Hematopoietic multipotent progenitor cell treated with erythropoietin and hydrocortisone succinate and interleukin-3 and kit ligand, for 17 days (in vitro differentiated cells): ENCODE measurements at regions not wholly inside any gene's neighbourhood (a gene's known extent, or its start where the extent isn't known, plus 50 kb on each side); places are given as distances from the start of the nearest gene placed in this dataset.

ENCODE experiments used
- DNase-seq: peaks from one replicate; pipeline ENCODE4 v3.0.0-alpha.2; 2015; ENCODE audit warnings: low spot score

DNA sequence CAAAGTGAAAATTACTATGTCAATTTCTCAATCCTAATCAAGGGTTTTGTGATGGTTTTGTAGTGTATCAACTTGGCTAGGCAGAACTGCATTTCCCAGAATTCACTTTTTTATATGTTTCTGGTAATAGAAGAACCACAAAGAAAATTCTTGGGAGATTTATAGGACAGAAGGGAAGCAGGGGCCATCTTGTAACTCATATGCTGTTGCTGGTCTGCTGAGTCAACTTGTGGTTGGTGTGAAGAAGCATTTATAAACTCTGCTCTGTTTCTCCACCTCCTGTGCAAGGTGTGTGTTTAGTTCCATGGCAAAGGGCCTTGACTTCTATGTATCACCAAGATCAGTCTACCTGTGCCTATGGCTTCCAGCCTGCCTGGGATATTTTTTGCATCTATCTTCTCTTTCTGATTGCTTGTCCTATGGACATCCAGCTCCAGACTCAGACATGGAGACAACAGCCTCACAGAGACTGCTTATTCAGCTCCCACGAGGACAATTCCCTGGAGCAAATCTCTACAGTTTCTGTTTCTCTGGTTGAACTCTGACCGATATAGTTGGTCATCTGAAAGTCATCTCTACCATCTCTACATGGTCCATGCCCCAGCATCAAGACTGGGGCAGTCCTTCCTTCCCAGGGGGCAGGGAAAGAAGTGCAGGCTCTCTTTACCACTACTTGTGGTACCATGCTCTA lies 364.3 kb upstream of the DDHD1 start:
- DNase-seq: no peak

DNA sequence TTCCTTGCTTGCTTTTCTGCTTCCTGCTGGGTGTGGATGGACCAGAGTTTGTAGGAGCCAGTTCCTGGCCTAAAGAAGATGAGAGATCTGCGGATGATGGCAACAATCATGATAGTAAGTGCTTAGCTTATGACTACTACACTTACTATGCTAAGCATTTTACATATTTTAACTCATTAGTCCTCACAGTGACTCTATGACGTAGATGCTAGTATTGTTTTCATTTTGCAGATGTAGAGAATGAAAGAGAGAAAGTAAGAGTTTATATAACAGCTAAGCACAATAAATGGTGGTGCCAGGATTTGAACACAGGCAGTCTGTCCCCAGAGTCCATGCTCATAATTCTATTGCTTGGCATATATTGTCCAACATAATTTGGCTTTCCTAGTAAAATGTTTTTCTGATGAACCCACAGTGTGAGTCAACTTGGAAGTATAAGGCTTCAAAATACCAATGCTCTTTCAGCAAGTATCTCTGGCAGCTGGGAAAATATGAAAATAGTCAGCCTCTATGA lies 363.2 kb upstream of the DDHD1 start:
- no peak for DNase-seq

DNA sequence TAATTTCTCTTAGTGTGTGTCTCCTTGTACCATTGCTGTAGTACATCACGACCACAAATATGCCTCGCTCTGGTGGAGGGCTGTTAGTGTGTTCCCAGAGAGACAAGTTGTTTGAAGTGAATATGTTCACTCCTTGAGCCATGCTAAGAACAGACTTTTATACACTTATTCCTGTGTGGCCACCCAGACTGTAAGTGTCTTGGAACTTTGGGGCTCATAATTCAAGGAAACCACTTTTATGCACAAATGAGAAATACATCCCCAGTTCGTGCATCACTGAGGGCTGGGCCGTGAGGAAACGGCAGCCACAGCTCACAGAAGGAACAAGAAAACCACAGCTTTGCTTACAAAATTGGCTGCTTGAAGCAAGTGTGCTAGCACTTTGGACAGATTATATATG lies 362.2 kb upstream of the DDHD1 start:
- DNase-seq: no peak

DNA sequence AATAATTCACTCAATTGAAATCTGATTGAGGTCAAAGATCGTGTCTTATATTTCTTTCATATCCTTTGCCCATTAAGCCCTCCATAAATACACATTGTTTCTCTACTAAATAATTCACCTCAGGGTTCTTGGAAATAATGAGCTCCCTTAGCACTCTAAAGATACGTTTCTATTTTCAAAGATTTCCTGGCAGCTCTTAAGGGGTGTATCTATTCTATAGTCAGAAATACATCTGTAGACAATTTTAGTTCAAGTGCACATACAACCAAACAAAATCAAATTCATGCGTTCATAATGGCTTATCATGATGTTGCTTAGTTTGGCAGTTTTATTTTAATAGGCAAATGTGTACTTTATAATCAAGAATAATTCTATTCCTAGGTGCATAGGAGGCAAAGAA lies 361.1 kb upstream of the DDHD1 start:
- DNase-seq: no peak

DNA sequence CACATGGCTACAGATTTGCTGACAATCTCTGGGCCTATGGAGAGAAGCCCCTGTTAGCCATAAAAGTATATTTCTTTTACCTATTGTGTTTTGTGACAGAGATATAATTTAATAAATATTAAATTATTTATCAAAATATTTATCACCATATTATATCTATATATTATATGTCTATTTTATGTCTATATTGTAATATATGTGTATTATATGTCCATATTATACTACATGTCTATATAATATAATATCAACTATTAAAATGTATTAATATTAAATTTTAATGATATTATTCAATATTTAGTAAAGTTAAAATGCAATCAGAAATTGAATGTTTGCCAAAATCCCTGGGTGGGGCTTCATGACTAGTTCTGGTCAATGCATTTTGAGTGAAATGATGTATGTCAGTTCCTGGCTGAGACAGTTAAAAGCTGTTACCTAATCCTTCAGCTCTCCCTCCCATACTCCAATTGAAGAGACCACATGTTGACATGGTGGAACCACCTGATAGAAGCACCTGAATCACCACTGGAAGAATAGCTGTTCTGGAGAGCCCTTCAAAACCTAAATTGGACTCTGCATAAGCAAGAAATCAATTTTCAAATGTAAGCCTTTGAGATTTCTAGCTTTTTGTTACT lies 357.3 kb upstream of the DDHD1 start:
- DNase-seq: no peak

DNA sequence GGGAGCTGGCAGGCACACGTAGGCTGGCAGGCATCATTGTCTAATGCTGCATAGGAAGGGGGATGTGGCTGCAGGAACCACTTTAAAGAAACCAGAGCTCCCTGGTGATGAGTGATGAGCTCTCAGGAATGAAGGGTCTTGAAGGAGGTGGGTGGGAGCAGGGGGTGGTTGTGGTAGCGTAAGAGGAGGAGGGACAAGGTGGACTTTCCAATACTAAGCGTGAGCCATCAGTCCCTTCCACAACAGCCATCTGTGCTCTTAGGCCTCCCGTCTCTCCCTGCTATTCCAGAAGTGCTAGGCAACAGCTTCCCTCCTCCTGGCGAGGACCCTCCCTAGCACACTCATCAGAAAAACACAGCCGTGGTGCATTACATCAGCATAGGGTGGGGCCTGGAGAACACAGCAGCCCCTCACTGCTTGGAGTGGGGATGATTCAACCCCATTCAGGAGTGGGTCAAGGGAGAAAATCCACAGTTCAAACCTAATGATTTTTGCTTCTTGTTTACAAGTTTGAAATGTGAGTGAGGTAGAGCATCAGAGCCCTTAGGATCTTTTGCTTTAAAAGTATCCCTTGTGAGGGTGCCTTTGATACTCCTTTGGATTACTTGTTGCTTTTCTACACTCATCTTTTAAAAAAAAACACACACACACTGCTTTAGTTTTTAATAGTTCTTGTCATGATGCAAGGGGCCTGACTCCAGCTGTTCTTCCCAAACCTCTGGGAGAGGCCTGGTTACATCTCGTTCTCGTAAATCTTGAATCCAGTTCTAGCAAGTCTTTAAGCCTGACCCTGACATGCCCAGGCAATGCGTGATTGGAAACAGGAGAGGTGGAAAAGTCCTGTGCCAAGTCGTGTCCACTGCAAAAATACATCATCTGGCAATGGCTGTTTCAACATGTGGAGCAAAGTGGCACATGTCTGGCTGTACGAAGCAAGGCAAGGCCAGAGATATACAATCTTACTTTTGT lies 356.4 kb upstream of the DDHD1 start:
- DNase-seq: no peak

DNA sequence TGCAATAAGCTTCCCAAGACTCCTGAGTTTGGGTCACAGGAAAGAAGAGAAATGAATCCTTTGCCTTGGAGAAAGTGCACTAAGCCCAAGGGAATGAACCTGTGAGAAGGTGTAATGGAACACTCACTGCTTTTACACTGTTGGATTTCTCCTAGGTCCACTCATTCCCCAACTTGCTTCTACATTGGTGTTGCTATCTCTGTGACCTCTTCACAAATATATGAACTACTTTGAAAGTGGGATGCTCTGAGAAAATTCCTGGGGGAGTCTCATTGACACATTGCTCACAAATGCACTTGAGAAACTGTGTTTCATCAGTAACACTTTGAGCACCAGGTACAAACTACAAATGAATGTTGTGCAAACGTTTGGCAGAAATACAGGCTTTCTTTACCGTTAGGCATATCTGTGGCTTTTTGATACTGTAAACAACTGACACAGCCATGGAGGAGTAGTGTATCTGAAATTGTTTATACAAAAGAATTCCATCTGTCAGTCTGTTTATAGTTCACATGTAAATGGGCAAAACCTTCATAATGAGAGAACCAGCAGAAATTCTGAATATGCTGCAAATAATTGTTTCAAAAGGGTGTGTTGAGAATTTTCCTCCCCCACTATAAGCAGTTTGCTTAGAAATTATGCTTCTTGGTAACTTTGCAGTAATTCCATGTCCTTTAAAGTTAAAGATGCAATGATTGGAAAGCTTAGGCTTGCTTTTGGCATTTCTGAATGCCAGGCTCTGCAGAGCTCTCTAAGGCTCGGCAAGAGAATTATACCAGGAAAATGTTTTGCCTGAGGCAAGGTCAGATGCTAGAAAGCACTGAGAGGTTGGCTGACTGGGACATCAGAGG lies 348.5 kb upstream of the DDHD1 start:
- no peak for DNase-seq

DNA sequence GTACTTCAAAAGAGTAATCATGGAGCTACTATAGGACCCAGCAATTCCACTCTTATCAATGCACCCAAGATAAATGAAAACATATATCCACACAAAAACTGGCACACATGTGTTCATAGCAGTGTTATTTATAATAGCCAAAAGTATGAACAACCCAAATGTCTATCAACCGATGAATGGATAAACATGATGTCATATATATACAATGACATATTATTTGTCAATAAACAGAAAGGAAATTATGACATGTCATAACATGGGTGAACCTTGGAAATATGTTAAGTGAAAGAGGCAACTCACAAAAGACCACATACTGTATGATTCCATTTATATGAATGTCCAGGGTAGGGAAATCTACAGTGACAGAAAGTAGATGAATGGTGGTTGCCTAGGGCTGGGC lies 347.1 kb upstream of the DDHD1 start:
- no peak for DNase-seq

DNA sequence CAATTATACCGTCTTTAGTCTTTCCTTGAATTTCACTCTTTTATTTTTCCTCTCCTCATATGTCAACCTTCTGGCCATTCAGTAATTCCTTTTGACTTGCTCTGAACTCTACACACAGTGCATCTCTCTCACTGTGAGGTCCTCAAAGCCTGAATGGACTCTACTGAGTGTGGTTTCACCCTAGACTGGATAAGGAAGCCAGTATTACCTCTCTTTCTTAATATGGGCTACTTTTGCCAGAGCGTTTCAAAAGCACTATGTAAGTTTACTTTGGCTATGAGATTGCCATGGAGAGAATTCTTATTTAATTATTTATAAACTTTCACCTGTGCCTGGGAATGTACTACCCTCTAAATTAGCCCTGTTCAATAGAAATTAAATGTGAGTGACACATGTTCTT lies 343.5 kb upstream of the DDHD1 start:
- no peak for DNase-seq

DNA sequence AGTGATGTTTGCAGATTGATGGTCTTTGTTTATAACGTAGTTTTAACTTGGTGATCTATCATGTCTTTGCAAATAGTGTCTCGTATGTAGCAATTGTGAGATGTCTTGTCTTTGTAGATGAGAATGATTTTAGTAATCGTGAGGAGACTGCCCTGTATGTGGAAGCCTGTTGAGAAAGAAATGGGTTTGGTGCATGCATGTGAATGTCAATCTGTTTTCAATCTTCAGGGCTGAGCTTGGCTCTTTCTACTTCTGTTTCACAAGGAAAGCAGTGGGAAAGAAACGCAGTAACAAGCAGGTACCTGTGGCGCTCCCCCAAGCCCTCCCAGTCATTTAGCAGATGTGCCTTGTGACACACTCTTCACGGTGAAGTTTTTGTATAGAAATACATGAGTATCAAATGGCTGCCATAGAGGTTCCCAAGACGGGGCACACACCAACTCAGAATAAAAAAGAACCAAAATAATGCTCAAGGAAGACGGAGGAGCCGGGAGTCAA lies 342.8 kb upstream of the DDHD1 start:
- no peak for DNase-seq

DNA sequence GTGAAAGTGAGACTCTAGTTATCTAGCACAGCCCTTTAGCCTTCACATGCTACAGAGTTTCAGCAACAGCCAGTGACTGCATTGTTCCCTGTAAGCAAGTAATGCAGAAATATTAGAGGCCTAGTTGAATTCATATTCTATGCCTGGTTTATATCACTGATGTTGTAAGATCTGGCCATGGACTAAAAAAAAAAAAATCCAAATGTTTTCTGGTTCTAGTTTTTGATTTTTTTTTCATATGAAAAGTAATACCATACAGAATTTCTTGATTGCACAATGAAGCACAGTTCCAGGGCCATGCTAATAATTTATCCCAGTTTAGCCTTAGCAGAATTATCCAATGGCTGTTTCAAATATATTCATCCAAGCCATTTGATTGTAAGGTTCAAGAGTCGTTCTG lies 341.5 kb upstream of the DDHD1 start:
- DNase-seq: no peak

DNA sequence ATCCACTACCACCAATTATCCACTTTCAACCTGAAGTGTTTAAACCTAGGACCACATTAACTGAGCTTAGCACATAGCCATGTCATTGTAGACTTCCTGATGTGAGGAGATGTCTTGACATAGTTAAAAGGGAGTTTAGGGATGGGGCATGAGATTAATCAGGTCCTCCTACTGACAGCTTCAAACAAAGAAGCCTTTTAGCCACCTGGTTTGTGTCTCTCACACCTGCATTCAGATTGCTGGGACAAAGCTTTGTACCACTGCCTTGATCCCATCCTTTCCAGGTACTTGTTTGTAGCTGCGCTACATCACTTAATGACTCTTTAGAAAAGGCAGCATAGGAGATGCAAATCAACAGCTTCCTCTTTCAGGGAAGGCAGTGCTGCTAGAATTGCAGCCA lies 340.7 kb upstream of the DDHD1 start:
- DNase-seq: no peak

DNA sequence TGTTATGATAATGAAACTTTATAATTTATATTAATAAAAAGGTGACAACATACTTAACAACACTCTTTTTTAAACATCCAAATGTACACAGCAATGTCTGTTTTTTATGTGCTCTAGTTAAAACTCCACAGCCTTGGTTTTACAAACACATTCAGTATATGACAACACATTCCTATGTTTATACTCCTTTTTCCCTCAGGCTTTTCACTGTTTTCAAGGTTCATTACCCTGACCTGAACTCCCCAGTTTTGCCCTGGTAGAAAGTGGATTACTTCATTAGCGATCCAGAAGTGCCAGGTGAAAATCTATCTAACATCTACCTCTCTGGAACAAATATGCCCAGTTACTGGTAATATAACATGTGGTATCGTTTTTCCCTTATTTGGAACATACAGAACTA lies 340.2 kb upstream of the DDHD1 start:
- DNase-seq: no peak

DNA sequence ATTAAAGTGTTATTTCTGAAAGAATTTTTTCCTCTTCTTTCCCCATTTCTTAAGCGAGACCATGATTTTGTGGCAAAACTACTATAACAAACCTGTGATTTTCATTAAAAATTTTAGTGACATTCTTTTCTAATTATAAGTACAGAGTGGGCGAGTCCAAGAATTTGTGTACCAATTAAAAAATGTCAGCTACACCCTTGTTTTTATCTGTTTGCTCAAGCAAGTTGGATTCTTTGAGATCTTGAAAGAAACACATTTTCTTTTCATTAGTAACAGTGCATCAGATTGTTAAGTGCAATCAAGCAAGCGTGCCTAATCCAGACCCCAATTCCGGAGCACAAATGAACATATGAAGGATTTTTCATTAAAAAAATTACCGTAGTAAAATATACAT lies 338.8 kb upstream of the DDHD1 start:
- DNase-seq: no peak

DNA sequence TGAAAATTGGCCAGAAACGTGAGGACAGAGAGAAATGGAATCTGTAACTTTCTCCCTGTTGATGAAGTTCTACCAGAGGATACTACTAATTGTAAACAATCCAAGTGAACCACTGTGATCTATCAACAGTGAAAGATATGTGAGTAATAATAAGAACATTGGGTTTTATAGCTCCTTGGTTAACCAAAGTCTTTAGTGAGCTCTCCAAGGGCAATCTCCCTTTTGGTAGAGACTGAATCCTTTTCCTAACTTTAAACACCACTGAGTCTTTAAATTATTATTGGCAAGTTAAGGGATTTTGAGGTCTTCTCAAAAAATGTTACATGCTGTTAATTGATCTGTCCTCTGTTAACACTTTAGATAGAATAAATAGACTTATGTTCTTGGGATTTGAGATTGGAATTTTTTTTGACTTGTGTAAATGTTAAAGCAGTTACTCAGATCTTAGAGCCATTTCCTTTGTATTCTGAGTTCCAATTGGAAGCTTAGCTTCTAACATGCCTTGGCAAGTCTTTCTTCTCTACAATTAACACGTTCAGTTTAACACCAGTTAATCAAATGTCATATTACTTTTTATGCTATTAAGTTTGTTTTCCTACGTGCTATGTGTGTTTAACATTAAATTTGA lies 338.2 kb upstream of the DDHD1 start:
- DNase-seq: no peak

DNA sequence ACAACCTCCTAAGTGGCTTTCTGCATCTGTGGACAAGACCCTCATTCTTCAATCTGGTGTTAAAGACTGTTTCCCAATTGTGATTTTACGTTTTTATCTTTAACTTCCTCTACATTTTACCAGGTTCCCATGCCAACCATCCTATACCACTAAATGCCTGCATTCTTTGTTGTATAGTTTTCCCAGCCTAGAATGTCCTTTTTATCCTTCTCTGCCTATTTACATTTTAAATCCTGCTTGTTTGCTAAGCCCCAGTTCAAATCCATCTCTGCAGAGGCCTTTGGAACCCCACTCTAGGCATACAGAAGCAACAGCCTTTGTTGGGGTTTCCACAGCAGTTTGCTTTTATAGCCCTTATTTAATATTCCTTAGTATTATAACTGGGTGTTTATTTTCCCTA lies 325.1 kb upstream of the DDHD1 start:
- no peak for DNase-seq

DNA sequence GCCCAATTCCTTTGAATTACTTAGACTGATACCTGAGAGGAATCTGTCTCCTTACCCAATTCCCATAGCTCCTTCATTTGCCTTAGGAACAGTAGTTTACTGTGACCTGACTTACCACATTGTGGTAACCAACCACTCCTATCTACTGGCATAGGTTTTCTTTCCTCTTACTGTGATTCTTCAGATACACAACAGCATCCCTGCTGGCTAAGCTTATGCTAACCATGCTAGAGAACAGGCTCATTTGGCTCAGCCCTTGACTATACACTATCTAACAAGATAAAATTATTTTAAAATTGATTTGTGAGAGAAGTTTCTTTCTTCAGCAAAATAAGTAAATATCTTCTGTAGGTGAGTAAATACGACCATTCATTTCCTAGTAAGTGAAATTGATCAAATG lies 320.4 kb upstream of the DDHD1 start:
- DNase-seq: no peak

DNA sequence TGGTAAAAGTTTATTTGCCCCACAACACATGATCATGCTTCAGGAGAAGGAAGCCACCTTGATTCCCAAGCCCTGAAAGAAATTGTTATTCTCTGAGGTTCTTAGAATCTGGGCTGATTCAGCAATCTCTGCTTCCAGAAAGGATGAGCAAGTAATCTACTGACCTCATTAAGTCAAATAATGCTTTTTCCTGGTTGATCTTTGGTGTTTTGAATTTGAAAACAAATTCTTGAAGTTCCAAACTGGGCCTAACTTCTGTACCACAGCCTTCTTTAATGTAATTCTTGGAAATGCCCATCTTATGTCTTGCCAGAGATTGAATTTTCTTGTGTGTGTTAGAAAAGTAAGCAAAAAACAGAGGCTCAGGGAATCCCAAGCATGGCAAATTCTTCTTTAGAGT lies 319.2 kb upstream of the DDHD1 start:
- DNase-seq: no peak

DNA sequence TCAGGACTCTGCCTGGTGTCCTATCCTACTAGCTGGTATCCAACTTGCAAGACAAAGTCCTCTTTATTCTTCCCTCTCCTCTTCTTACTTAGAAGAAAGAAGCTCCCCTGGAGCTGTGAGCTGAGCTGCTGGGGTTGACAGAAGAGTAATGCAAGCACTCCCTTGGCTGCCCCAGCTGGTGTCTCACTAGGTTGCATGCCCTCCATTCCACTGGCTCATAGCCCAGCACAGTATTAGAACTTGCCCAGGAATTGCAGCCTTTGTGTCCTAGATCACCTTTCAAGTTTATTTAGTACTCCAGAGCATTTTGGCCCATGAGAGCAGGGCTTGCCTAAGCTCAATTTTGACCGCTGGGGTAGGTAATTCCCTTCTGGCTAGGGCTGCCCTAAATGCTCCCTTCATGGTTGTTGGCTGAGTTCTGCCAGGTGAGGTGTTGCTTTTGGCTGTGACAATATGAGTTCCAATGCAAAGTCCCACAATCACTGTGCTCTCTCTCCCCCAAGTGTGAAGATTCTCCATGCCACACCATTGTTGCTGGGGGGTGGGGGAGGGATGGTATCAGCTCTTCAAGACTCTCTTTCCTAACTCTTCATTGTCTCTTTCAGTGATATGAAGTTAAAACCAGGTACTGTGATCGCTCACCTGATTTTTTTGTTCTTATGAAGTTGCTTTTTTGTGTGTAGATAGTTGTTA lies 317.4 kb upstream of the DDHD1 start:
- DNase-seq: no peak

DNA sequence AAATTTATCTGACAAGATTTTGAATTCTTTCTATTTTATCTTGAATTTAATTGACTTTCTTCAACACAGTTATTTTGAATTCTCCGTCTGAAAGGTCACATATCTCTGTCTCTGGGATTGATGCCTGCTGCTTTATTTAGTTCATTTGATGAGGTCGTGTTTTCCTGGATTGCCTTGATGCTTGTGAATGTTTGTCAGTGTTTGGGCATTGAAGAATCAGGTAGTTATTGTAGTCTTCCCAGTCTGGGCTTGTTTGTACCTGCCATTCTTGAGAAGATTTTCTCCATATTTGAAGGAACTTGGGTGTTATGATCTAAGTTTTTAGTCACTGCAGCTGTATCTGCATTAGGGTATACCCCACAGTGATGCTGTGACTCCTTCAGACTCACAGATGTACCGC lies 315.8 kb upstream of the DDHD1 start:
- no peak for DNase-seq

DNA sequence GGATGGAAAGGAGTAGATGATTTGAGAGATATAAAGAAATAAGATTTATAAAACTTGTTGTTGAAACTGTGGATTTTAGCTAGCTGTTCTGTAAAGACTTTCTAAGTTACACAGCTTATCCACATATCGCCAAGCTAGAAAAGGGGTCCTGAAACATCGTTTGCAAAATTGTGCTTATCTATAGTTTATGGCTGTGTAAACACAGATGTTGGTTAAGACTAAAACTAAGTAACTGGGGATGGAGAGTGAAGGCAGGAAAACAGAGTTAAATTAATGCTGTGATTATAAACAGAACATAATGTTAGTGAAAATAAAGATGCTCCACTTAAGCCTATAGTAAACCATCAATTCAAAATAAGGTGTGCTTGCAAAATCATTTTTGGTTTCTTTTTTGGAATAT lies 311.3 kb upstream of the DDHD1 start:
- DNase-seq: no peak
